ENCODE measurements at regions not wholly inside any gene's neighbourhood (a gene's known extent, or its start where the extent isn't known, plus 50 kb on each side); places are given as distances from the start of the nearest gene placed in this dataset.

- in situ Hi-C loops (cut with HindIII; ENCODE audit: low sequenced_read_pairs): no loop called here
Measured at GRCh38 chr15:93664213-93664956, 567.0 kb upstream of the MCTP2 start.

GRCh38 chr15:93662162-93662885 lies 569.0 kb upstream of the MCTP2 start:
- in situ Hi-C loops (cut with HindIII; ENCODE audit: low sequenced_read_pairs): no loop called here

DNA sequence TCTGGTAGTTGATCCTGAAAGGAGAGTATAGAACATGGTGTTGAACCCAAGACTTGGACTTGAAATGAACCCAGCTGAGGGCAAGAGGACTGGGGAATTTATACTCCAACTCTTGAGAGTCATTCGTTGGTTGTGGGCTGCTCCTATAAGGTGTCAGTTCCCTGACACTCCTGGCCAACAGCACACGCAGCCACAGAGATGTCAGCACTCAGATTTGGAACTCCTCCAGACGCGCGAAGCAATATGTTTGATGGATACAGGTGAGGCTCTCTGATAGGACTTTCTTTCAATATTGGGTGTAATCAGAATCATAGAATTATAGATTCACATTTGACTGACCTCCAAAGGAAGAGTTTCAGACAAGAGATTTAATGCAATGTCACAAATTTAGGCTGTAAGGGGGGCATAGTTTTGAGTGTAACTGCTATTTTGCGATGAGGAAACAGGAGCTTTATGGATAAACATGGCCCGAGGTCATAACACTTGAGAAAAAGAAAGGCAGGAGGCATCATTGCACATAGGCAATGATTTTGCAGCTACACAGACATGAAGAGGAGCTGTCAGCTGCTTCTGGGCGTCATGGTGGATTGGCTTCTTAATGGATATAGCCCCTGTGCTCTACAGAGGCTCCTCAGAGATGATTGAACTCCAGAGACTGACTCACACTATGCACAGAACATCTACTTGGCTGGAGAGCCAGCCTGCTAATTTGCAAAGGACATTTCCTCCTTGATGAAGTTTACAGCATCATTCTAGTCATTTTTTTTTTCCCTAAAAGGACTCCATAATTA lies 569.2 kb upstream of the RGMA start:
- in situ Hi-C loops (cut with HindIII; ENCODE audit: low sequenced_read_pairs): no loop called here

DNA sequence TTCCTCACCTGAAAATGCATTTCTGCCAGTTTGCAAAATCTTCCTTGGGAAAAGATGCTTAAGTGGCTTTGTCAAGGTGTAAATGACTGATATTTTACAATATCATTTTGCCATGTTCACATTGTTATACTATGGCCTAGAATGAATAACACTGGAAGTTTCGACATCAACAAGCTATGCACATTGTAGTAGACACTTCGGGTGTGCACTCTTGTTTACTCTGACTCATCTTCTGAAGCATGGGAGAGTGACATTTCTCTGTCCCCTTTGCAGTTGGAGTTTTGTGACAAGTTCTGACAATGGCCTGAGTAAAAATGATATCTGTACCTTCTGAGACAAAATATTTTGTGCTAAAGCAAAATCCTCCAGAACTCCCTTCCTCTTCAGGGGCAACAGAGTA lies 567.0 kb upstream of the RGMA start:
- in situ Hi-C loops (cut with HindIII; ENCODE audit: low sequenced_read_pairs): no loop called here

DNA sequence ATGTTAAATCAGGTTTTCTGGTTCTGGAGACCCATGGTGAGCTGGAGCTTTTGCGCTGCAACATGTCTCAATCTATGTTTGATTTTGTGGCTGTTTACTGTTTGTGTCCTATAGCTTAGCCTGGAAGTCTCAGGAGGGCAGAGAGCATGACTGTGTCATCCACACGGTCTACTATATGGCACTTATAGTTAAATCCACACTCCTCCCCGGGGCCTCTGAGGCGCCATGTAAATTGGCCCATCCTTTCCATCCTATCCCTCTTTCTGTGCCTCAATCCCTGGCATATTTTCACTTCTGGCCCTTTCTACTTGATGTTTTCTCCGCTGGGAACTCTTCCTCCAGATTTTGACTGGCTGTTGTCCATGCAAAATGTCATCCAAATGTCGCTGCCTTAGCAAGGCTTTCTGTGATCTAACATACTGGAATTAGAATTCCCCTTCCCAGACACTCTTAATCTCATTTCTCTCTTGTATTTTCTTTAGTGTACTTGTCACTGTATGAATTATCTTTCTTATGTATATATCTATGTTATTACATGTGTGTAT lies 560.8 kb upstream of the RGMA start:
- in situ Hi-C loops (cut with HindIII; ENCODE audit: low sequenced_read_pairs): no loop called here

GRCh38 chr15:93646193-93646592 lies 557.2 kb upstream of the RGMA start:
- in situ Hi-C loops (cut with HindIII; ENCODE audit: low sequenced_read_pairs): no loop called here

DNA sequence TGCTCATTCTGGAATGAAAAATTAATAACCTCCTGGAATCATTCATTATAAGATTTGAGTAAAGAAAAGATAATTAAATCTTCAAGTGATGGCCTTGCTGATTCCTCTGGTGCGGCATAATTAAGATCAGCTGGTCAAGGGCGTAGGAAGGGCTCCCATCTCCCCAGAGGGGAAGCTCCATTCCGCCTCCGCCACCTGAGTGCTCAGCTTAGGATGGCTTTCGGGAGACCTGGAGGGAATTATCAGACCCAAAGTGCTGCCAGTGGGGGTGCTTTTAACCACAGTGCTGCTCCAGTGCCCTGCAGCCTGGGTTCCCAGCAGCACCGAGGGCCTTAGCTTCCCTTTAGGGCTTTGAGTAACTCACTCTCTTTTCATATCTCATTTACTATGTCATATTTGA lies 556.6 kb upstream of the RGMA start:
- in situ Hi-C loops (cut with HindIII; ENCODE audit: low sequenced_read_pairs): no loop called here

GRCh38 chr15:93644595-93644994 lies 555.6 kb upstream of the RGMA start:
- in situ Hi-C loops (cut with HindIII; ENCODE audit: low sequenced_read_pairs): no loop called here

- in situ Hi-C loops (cut with HindIII; ENCODE audit: low sequenced_read_pairs): no loop called here
Measured at GRCh38 chr15:93640411-93640962, 551.5 kb upstream of the RGMA start.

GRCh38 chr15:93631958-93632618 lies 543.1 kb upstream of the RGMA start:
- in situ Hi-C loops (cut with HindIII; ENCODE audit: low sequenced_read_pairs): no loop called here

DNA sequence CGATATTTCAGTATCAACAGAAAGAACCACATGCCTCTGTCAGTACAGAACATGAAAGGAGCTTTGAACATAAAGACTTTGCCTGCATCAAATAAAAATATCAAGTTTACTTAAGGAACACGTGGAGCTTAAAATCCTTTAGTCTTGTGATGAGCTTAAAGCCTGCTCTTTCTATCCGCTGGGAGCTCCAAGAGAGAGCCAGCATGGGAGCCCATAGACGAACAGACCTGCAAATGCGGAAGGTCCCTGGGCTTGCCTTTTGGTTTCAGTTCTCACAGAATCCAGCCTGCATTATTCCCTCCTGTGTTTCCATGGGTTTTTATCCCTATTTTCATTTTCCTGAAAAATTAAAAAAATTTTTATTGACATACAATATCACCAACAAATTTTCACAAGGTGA lies 530.6 kb upstream of the RGMA start:
- in situ Hi-C loops (cut with HindIII; ENCODE audit: low sequenced_read_pairs): no loop called here

DNA sequence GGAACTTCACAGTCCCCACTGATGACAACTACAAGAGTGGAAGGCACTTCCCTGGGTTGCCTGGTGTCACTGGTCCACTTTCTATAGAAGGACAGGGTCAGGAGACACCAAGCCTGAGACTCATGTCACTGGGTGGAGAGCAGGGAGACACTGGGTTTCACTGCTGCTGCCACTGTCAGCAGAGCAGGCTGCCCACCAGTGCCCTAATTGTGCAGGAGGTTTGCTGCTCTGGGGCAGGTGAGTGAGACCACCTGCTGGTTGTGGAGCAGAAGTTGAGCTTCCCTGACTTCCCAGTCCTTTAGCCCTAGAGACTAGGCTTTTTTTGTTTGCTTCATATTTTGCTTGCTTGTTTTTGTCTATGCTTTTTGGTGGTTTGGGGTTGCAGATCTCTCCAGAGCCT lies 528.4 kb upstream of the RGMA start:
- in situ Hi-C loops (cut with HindIII; ENCODE audit: low sequenced_read_pairs): no loop called here

GRCh38 chr15:93614386-93615104 lies 525.5 kb upstream of the RGMA start:
- in situ Hi-C loops (cut with HindIII; ENCODE audit: low sequenced_read_pairs): no loop called here

DNA sequence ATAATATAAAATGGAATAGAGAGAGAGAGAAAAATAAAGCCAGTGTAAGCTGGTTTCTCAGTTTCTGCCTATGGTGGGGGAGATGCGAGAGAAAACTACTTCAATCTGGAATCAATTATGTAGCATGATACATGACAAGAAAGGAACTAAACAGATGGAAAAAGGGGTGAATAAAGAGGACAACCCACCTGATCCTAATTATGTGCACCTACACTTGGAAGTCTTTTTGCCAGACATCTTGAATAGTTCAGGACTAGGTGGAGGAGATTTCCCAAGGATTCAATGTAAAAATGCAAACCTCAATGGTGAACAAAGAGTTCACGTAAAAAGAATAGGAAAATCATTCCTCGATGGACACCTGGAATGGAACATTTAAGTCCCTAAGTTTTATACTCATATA lies 524.4 kb upstream of the RGMA start:
- in situ Hi-C loops (cut with HindIII; ENCODE audit: low sequenced_read_pairs): no loop called here

DNA sequence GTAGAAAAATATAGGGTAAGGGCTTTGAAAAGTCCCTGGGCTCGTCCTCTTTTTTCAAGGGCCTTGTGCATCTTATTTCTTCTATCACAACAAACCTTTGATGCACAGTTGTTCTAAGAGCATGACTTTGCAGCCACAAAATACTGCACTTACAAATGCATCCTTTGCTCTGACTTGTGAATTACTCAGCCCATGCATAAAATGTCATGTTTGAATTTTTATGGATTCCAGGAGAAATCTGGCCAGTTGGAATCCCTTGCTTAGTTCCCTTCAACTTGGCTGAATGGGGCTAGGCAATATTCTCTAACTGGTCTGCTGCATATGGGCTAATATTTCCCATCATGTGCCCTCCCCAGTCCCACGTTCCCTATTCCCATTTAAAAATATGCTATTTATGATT lies 523.9 kb upstream of the RGMA start:
- in situ Hi-C loops (cut with HindIII; ENCODE audit: low sequenced_read_pairs): no loop called here

DNA sequence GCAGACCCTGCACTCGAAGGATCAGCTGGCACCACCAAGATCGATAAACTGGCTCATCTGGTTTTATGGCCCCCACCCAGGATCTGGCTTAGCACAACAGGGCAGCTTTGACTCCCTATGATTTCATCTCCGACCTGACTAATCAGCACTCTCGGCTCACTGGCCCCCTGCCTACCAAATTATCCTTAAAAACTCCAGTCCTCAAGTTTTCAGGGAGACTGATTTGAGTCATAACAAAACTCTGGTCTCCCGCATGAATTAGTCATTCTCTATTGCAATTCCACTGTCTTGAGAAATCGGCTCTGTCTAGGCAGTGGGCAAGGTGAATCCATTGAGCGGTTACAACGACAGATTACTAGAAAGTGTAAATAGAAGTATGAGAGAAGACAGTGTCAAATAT lies 521.9 kb upstream of the RGMA start:
- in situ Hi-C loops (cut with HindIII; ENCODE audit: low sequenced_read_pairs): no loop called here

DNA sequence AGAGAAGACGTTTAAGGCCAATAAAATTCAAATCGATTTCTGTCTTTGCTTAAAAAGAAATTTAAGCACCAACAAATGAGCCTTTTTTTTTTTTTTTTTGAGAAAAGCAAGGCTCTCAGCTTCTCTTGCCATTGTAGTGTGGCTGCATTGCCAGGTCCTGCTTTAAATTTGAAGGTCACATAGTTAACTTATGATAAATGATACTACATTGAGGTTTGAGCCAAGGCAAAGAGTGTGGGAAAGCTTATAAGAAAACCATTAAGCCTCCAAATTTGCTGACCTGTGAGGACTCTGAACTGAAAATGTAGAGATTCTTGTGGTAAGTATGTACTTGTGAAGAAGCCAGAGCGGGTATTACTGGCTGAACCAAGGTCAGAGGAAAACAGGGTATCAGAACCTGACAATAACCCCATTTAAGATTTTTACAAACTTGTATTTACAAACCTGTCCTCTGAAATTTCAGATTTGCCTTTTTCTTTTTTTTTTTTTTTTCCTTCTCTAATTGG lies 519.7 kb upstream of the RGMA start:
- in situ Hi-C loops (cut with HindIII; ENCODE audit: low sequenced_read_pairs): no loop called here

DNA sequence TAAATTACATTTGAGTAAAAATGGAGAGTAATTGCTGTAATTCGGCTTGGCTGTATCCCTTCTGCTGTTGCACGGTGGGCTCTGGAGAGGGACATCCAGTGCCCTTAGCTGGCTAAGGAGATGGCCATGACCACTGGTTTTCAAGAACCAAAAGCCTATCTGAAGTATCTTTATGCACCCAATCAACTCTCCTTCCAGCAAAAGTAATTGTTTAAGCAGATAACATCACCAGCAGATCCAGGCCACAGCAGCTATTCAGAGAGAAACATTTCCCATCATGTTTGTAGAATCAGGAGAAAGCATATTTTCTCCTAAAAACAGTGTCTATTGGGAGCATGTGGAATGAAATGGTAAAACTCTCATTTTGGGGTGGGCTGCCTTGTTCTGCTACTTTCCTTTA lies 514.5 kb upstream of the RGMA start:
- in situ Hi-C loops (cut with HindIII; ENCODE audit: low sequenced_read_pairs): no loop called here

DNA sequence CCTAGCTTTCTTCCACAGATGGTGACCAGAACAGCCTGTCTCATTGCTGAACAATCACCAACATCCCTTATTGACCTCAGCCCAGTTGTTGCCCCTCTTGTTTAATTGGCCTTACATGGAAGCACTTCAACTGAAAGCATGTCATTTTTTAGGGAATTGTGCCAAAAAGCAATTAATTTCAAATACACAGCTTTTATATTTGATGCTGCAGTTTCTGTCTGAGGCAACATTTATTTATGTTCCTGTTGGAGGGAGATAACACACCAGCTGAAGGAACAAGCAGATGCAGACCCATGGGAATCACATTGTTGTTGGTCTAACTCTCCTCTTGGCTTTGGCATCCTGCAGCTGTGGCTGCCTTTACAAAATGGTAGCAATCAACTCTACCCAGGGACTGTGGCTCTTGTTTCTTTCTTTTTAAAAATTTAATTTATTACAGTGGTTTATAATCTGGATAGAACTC lies 498.1 kb upstream of the RGMA start:
- in situ Hi-C loops (cut with HindIII; ENCODE audit: low sequenced_read_pairs): no loop called here

DNA sequence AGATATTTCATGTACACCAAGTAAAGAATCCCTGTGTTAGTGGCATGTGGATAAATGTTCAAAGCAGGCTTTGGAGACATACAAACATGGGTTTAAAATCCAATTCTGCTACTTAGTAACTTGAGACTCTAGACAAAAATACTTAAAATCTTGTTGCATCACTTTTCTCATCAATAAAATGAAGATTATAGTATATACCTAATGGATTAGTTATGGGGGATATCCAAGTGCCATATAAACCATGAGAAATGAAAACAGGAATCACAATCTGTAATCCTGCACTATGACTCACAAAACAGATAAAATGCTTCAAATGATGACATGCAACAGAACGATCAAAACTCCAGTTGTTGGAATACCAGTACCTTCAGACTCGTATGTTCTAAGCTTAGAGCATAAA lies 496.0 kb upstream of the RGMA start:
- in situ Hi-C loops (cut with HindIII; ENCODE audit: low sequenced_read_pairs): no loop called here
